Gastrocnemius medialis (tissue), 4 donors: ENCODE measurements at regions not wholly inside any gene's neighbourhood (a gene's known extent, or its start where the extent isn't known, plus 50 kb on each side); places are given as distances from the start of the nearest gene placed in this dataset.

Experiments
- CTCF ChIP-seq, 5 experiments: fragments of 450-650 bp in 3 of 5; fragments of 200-600 bp in 2 of 5; sonication (generic) in 2 of 5; IDR thresholded peaks in 4 of 5; conservative IDR thresholded peaks in 1 of 5; 1 replicate in 4 of 5; 2 replicates in 1 of 5; pipeline ENCODE4 v1.5.1; 2016 to 2019; ENCODE audit warnings: antibody characterized with exemption in 5 of 5, mild to moderate bottlenecking in 3 of 5, moderate library complexity in 3 of 5
- POLR2A ChIP-seq, 2 donors: fragments of 450-650 bp; IDR thresholded peaks; one replicate each; pipeline ENCODE4 v1.6.1; 2017; ENCODE audit warnings: antibody characterized with exemption in 2 of 2, mild to moderate bottlenecking in 2 of 2, moderate library complexity in 2 of 2

GRCh38 chr4:163915896-163916295, 421.4 kb downstream of the TMA16 start:
- TF ChIP-seq CTCF (IDR thresholded peaks at IDR 0.05 in 4 of 5, conservative IDR thresholded peaks at IDR 0.05 in 1 of 5) (no peak), POLR2A (IDR thresholded peaks at IDR 0.05) (no peak)
